GM12892 (cell line): ENCODE measurements at regions not wholly inside any gene's neighbourhood (a gene's known extent, or its start where the extent isn't known, plus 50 kb on each side); places are given as distances from the start of the nearest gene placed in this dataset.

Experiments
- POLR2A ChIP-seq: IDR thresholded peaks from 2 replicates; pipeline ENCODE4 v1.6.1; 2011; ENCODE audit warnings: low read depth, low read length, control low read depth
- POLR2AphosphoS5 ChIP-seq: IDR thresholded peaks from 2 replicates; pipeline ENCODE4 v1.6.1; 2011; ENCODE audit warnings: low read depth, low read length, control low read depth
- TAF1 ChIP-seq: IDR thresholded peaks from 2 replicates; pipeline ENCODE4 v1.6.1; 2011; ENCODE audit warnings: low read depth, mild to moderate bottlenecking, control low read depth, low read length, borderline replicate concordance

DNA sequence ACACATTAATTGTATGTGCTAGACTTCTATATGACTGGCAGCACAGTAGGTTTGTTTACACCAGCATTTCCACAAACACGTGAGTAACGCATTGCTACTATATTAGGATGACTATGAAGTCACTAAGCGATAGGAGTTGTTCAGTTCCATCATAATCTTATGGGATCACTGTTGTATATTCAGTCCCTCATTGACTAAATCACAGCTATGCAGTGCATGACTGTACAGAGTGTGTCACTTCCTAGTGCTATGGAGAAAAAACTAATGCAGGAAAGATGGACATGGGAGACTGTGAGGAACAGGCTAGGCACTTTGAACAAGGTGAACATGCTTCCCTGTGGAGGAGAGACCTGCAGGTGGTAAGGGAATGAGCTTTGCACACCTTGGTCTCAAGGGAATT, 259.8 kb downstream of the NUAK1 start:
- TF ChIP-seq POLR2A: no peak
- TF ChIP-seq POLR2AphosphoS5: no peak
- no peak for TF ChIP-seq TAF1
